Neural cell (in vitro differentiated cells): ENCODE measurements at regions not wholly inside any gene's neighbourhood (a gene's known extent, or its start where the extent isn't known, plus 50 kb on each side); places are given as distances from the start of the nearest gene placed in this dataset.

Experiments
- H2AFZ ChIP-seq: fragments of 200-600, 300-800 bp; sonication (generic), shearing (Covaris generic); 2 replicates; pipeline ENCODE4 v1.6.0; 2014; ENCODE audit warnings: low read depth, mild to moderate bottlenecking, antibody characterized with exemption, low read length, moderate library complexity
- H3F3A ChIP-seq: fragments of 200-600 bp; shearing (Covaris generic); 2 replicates; pipeline ENCODE4 v1.6.1; 2016; ENCODE audit warnings: mild to moderate bottlenecking, moderate library complexity, mixed read lengths, antibody characterized with exemption, low read length; ENCODE audit not compliant: insufficient read depth, poor library complexity, severe bottlenecking
- H3K27ac ChIP-seq: fragments of 200-600, 300-800 bp; sonication (generic), shearing (Covaris generic); 2 replicates; pipeline ENCODE4 v1.5.1; 2014; ENCODE audit warnings: mild to moderate bottlenecking, low read length, moderate library complexity
- H3K27me3 ChIP-seq: fragments of 300-800, 200-600 bp; sonication (generic), shearing (Covaris generic); 2 replicates; pipeline ENCODE4 v1.6.0; 2014; ENCODE audit warnings: mild to moderate bottlenecking, low read depth, low read length, moderate library complexity; ENCODE audit not compliant: insufficient read depth
- H3K36me3 ChIP-seq: fragments of 300-800, 200-600 bp; sonication (generic), shearing (Covaris generic); 2 replicates; pipeline ENCODE4 v1.5.1; 2014; ENCODE audit warnings: mild to moderate bottlenecking, antibody characterized with exemption, low read length, moderate library complexity; ENCODE audit not compliant: insufficient read depth
- H3K4me2 ChIP-seq: fragments of 300-800, 200-600 bp; sonication (generic), shearing (Covaris generic); 2 replicates; pipeline ENCODE4 v1.6.0; 2014; ENCODE audit warnings: mild to moderate bottlenecking, low read length
- H3K4me3 ChIP-seq: fragments of 300-800, 200-600 bp; sonication (generic), shearing (Covaris generic); 2 replicates; pipeline ENCODE4 v1.5.1; 2014; ENCODE audit warnings: mild to moderate bottlenecking, low read length, moderate library complexity
- H3K79me2 ChIP-seq: fragments of 200-600 bp; shearing (Covaris generic); replicated peaks from 2 replicates; pipeline ENCODE4 v1.6.0; 2014; ENCODE audit warnings: mild to moderate bottlenecking, low read length, moderate library complexity; ENCODE audit not compliant: insufficient read depth
- H3K9ac ChIP-seq: fragments of 300-800, 200-600 bp; sonication (generic), shearing (Covaris generic); 2 replicates; pipeline ENCODE4 v1.6.1; 2016; ENCODE audit warnings: mild to moderate bottlenecking, low read length, mixed read lengths
- H3K9me2 ChIP-seq: fragments of 200-600 bp; shearing (Covaris generic); 2 replicates; pipeline ENCODE4 v1.6.1; 2016; ENCODE audit warnings: mild to moderate bottlenecking, low read length, mixed read lengths; ENCODE audit not compliant: insufficient read depth
- H3K9me3 ChIP-seq: fragments of 200-600, 300-800 bp; sonication (generic), shearing (Covaris generic); 2 replicates; pipeline ENCODE4 v1.6.1; 2016; ENCODE audit warnings: mild to moderate bottlenecking, mixed run types, low read length, moderate library complexity, mixed read lengths
- H4K20me1 ChIP-seq: fragments of 200-600 bp; shearing (Covaris generic); 2 replicates; pipeline ENCODE4 v1.6.1; 2016; ENCODE audit warnings: mild to moderate bottlenecking, mixed run types; ENCODE audit not compliant: insufficient read depth
- CTCF ChIP-seq: fragments of 450-650 bp; IDR thresholded peaks from 2 replicates; pipeline ENCODE4 v1.5.1; 2014; ENCODE audit warnings: antibody characterized with exemption, mild to moderate bottlenecking, moderate library complexity; ENCODE audit not compliant: poor library complexity, severe bottlenecking
- EP300 ChIP-seq: fragments of 450-650 bp; conservative IDR thresholded peaks from 2 replicates; pipeline ENCODE4 v1.6.1; 2014; ENCODE audit warnings: antibody characterized with exemption, mild to moderate bottlenecking, moderate library complexity; ENCODE audit not compliant: poor library complexity, severe bottlenecking
- EZH2 ChIP-seq: fragments of 200-600, 300-800 bp; shearing (Covaris generic), sonication (generic); IDR thresholded peaks from 2 replicates; pipeline ENCODE4 v1.6.1; 2014; ENCODE audit warnings: antibody characterized with exemption, low read length, borderline replicate concordance, mild to moderate bottlenecking; ENCODE audit not compliant: insufficient read depth, poor library complexity, severe bottlenecking
- MXI1 ChIP-seq: fragments of 450-650 bp; conservative IDR thresholded peaks from 2 replicates; pipeline ENCODE4 v1.6.1; 2014; ENCODE audit warnings: antibody characterized with exemption, mild to moderate bottlenecking; ENCODE audit not compliant: poor library complexity, severe bottlenecking
- POLR2AphosphoS5 ChIP-seq: IDR thresholded peaks from 2 replicates; pipeline ENCODE4 v1.6.1; 2012
- RAD21 ChIP-seq: fragments of 450-650 bp; conservative IDR thresholded peaks from 2 replicates; pipeline ENCODE4 v1.6.1; 2014; ENCODE audit warnings: antibody characterized with exemption, mild to moderate bottlenecking, moderate library complexity
- REST ChIP-seq: IDR thresholded peaks from 2 replicates; pipeline ENCODE4 v1.6.1; 2012; ENCODE audit warnings: borderline replicate concordance
- SMC3 ChIP-seq: fragments of 450-650 bp; conservative IDR thresholded peaks from 2 replicates; pipeline ENCODE4 v1.6.1; 2014; ENCODE audit warnings: antibody characterized with exemption, mild to moderate bottlenecking, moderate library complexity; ENCODE audit not compliant: poor library complexity
- TAF1 ChIP-seq: IDR thresholded peaks from 2 replicates; pipeline ENCODE4 v1.6.1; 2012; ENCODE audit warnings: low read depth

- H3K9ac ChIP-seq: no peak overlapping the region
- H3K36me3 ChIP-seq: no peaks in the 10 kb centered on the region
- H3K27me3 ChIP-seq: no peaks in the 10 kb centered on the region
- no peaks in the 10 kb centered on the region for H3K9me2 ChIP-seq
- H3K27ac ChIP-seq: no peak overlapping the region
- no peaks in the 10 kb centered on the region for H4K20me1 ChIP-seq
- H3F3A ChIP-seq: no peaks in the 10 kb centered on the region
- no peak overlapping the region for H3K4me2 ChIP-seq
- H2AFZ ChIP-seq: no peak overlapping the region
- H3K79me2 ChIP-seq: no peaks in the 10 kb centered on the region
- TF ChIP-seq TAF1 (no peak), RAD21 (no peak), SMC3 (no peak), REST (no peak), CTCF (no peak), EZH2 (no peak), EP300 (no peak), MXI1 (no peak), POLR2AphosphoS5 (no peak)
- H3K4me3 ChIP-seq: no peak overlapping the region
- H3K9me3 ChIP-seq: no peaks in the 10 kb centered on the region
These were observed 223.7 kb downstream of the SEC14L1 start for GRCh38 chr17:77364381-77364911.

- TF ChIP-seq SMC3: no peak
- no peak for TF ChIP-seq EP300
- TF ChIP-seq RAD21: no peak
- no peak for TF ChIP-seq MXI1
- no peak for TF ChIP-seq REST
- no peak for TF ChIP-seq TAF1
- TF ChIP-seq POLR2AphosphoS5: no peak
- no peak for TF ChIP-seq EZH2
- TF ChIP-seq CTCF: no peak
- Histone ChIP-seq H3K4me2 (no peak overlapping the region), H3K79me2 (no peaks in the 10 kb centered on the region), H4K20me1 (no peaks in the 10 kb centered on the region), H3K9me3 (no peaks in the 10 kb centered on the region), H3K36me3 (no peaks in the 10 kb centered on the region), H3K4me3 (no peak overlapping the region), H3K9ac (no peak overlapping the region), H2AFZ (no peak overlapping the region), H3K27ac (no peak overlapping the region), H3F3A (no peaks in the 10 kb centered on the region), H3K9me2 (no peaks in the 10 kb centered on the region), H3K27me3 (no peaks in the 10 kb centered on the region)
These were observed 224.3 kb downstream of the SEC14L1 start for GRCh38 chr17:77364941-77365583.
